ENCODE measurements at regions not wholly inside any gene's neighbourhood (a gene's known extent, or its start where the extent isn't known, plus 50 kb on each side); places are given as distances from the start of the nearest gene placed in this dataset.

- TF ChIP-seq YY1 (IDR thresholded peaks at IDR 0.05; ENCODE audit: insufficient read depth, insufficient read length): no peak
- no peak for TF ChIP-seq ZNF274 (IDR thresholded peaks at IDR 0.05; ENCODE audit: low read depth, low read length)
- no peak for TF ChIP-seq SUZ12 (IDR thresholded peaks at IDR 0.05; ENCODE audit: extremely low read depth, insufficient read depth, insufficient read length)
Observed at GRCh38 chr11:28671274-28671673, 563.1 kb downstream of the METTL15 start.

All from NT2/D1 (cell line).